SU-DHL-6 (cell line): ENCODE measurements at regions not wholly inside any gene's neighbourhood (a gene's known extent, or its start where the extent isn't known, plus 50 kb on each side); places are given as distances from the start of the nearest gene placed in this dataset.

ENCODE experiments used
- EZH2phosphoT487 ChIP-seq: fragments of 200-600 bp; sonication (generic), shearing (Covaris generic); conservative IDR thresholded peaks from 2 replicates; pipeline ENCODE4 v1.6.1; 2018; ENCODE audit warnings: mild to moderate bottlenecking, antibody characterized with exemption, low read length, moderate library complexity, mixed read lengths
- TF ChIP-seq, protein P1 (sequence below): fragments of 200-600 bp; sonication (generic); IDR thresholded peaks from one replicate; pipeline ENCODE4 v1.5.1; 2017; ENCODE audit warnings: antibody characterized with exemption, mild to moderate bottlenecking, low read length, moderate library complexity; ENCODE audit not compliant: insufficient read depth, poor library complexity, severe bottlenecking

GRCh38 chr15:89401631-89402517, 67.2 kb upstream of the POLG start:
- TF ChIP-seq, protein P1, sequence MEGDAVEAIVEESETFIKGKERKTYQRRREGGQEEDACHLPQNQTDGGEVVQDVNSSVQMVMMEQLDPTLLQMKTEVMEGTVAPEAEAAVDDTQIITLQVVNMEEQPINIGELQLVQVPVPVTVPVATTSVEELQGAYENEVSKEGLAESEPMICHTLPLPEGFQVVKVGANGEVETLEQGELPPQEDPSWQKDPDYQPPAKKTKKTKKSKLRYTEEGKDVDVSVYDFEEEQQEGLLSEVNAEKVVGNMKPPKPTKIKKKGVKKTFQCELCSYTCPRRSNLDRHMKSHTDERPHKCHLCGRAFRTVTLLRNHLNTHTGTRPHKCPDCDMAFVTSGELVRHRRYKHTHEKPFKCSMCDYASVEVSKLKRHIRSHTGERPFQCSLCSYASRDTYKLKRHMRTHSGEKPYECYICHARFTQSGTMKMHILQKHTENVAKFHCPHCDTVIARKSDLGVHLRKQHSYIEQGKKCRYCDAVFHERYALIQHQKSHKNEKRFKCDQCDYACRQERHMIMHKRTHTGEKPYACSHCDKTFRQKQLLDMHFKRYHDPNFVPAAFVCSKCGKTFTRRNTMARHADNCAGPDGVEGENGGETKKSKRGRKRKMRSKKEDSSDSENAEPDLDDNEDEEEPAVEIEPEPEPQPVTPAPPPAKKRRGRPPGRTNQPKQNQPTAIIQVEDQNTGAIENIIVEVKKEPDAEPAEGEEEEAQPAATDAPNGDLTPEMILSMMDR: no peak
- TF ChIP-seq EZH2phosphoT487: no peak
